Adipocyte (in vitro differentiated cells): ENCODE measurements at regions not wholly inside any gene's neighbourhood (a gene's known extent, or its start where the extent isn't known, plus 50 kb on each side); places are given as distances from the start of the nearest gene placed in this dataset.
A peak's percentile ranks its signal among the peaks of the same experiment; 100 is the strongest.

ENCODE experiments used
- DNase-seq: peaks from one replicate; pipeline ENCODE4 v3.0.0-alpha.2; 2015; ENCODE audit warnings: low read depth
- H3K27me3 ChIP-seq: replicated peaks from 2 replicates; pipeline ENCODE4 v1.7.0; 2013; ENCODE audit warnings: mild to moderate bottlenecking, low read length, moderate library complexity; ENCODE audit not compliant: control insufficient read depth, insufficient read depth
- H3K36me3 ChIP-seq: 2 replicates; pipeline ENCODE4 v1.7.0; 2013; ENCODE audit warnings: low read length, mild to moderate bottlenecking, moderate library complexity; ENCODE audit not compliant: control insufficient read depth, insufficient read depth, severe bottlenecking
- H3K4me1 ChIP-seq: 2 replicates; pipeline ENCODE4 v1.7.0; 2013; ENCODE audit warnings: mild to moderate bottlenecking, low read length, moderate library complexity; ENCODE audit not compliant: control insufficient read depth, insufficient read depth
- H3K4me3 ChIP-seq: 2 replicates; pipeline ENCODE4 v1.7.0; 2013; ENCODE audit warnings: mild to moderate bottlenecking, low read length, moderate library complexity
- H3K9ac ChIP-seq: 2 replicates; pipeline ENCODE4 v1.7.0; 2013; ENCODE audit warnings: mild to moderate bottlenecking, low read length, moderate library complexity
- H3K9me3 ChIP-seq: 2 replicates; pipeline ENCODE4 v1.7.0; 2013; ENCODE audit warnings: mild to moderate bottlenecking, low read length, moderate library complexity; ENCODE audit not compliant: control insufficient read depth

DNA sequence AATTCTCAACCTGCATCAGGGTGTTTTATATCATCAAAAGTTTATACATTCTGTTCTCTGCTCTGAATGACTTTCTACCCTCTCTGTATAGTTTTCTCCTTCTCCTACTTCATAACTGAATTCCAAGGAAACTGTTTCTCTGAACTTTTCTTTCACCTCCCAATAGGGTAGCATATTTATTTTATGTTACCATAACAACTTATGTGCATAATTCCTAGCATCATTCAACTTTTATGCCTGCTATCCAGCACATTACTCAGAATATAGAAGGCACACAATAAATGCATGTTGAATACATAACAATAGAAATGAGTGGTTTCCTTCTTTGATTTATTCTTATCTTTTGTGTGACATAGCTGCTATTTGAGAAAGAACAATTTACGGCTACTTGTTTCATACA is 2385.0 kb downstream of the PCDH9 start:
- no peak overlapping the region for H3K4me3 ChIP-seq
- DNase-seq: no peak
- no peaks in the 10 kb centered on the region for H3K36me3 ChIP-seq
- peaks cover 6% of the 10 kb centered on the region for H3K4me1 ChIP-seq
- no peaks in the 10 kb centered on the region for H3K9me3 ChIP-seq
- no peak overlapping the region for H3K9ac ChIP-seq
- H3K27me3 ChIP-seq: no peaks in the 10 kb centered on the region

- Histone ChIP-seq H3K9me3 (no peaks in the 10 kb centered on the region), H3K4me1 (no peaks in the 10 kb centered on the region), H3K36me3 (no peaks in the 10 kb centered on the region), H3K4me3 (no peak overlapping the region), H3K9ac (no peak overlapping the region), H3K27me3 (no peaks in the 10 kb centered on the region)
- DNase-seq: no peak
Observed at GRCh38 chr13:64819081-64819480, 2411.1 kb downstream of the PCDH9 start.

- DNase-seq: peak; percentile 60
- no peaks in the 10 kb centered on the region for H3K4me1 ChIP-seq
- H3K9ac ChIP-seq: no peak overlapping the region
- H3K9me3 ChIP-seq: no peaks in the 10 kb centered on the region
- no peaks in the 10 kb centered on the region for H3K36me3 ChIP-seq
- no peak overlapping the region for H3K4me3 ChIP-seq
- no peaks in the 10 kb centered on the region for H3K27me3 ChIP-seq
Observed at GRCh38 chr13:64817691-64818090, 2412.4 kb downstream of the PCDH9 start.

GRCh38 chr13:64810750-64811149 is 2419.4 kb downstream of the PCDH9 start:
- DNase-seq: peak; percentile 25
- Histone ChIP-seq H3K27me3 (no peaks in the 10 kb centered on the region), H3K36me3 (no peaks in the 10 kb centered on the region), H3K4me3 (no peak overlapping the region), H3K9me3 (no peaks in the 10 kb centered on the region), H3K9ac (no peak overlapping the region), H3K4me1 (no peaks in the 10 kb centered on the region)

DNA sequence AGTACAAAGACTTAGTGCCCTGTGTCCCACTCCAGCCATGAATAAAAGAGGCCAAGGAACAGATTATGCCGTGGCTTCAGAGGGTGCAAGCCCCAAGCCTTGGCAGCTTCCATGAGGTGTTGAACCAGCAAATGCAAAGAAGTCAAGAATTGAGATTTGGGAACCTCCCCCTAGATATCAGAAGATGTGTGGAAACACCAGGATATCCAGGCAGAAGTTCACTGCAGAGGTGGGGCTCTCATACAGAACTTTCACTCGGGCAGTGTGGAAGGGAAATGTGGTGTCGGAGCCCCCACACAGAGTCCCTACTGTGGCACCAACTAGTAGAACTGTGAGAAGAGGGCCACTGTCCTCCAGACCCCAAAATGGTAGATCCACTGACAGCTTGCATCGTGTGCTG is 2421.4 kb downstream of the PCDH9 start:
- Histone ChIP-seq H3K4me3 (no peak overlapping the region), H3K36me3 (no peaks in the 10 kb centered on the region), H3K4me1 (no peaks in the 10 kb centered on the region), H3K9ac (no peak overlapping the region), H3K9me3 (no peaks in the 10 kb centered on the region), H3K27me3 (no peaks in the 10 kb centered on the region)
- DNase-seq: no peak

- Histone ChIP-seq H3K4me1 (no peaks in the 10 kb centered on the region), H3K4me3 (no peak overlapping the region), H3K9ac (no peak overlapping the region), H3K27me3 (no peaks in the 10 kb centered on the region), H3K9me3 (no peaks in the 10 kb centered on the region), H3K36me3 (no peaks in the 10 kb centered on the region)
- DNase-seq: no peak
Observed at GRCh38 chr13:64801768-64802167, 2428.4 kb downstream of the PCDH9 start.

- DNase-seq: no peak
Observed at GRCh38 chr13:64798422-64798821, 2431.7 kb downstream of the PCDH9 start.

GRCh38 chr13:64793592-64793991 is 2436.5 kb downstream of the PCDH9 start:
- Histone ChIP-seq H3K9ac (no peak overlapping the region), H3K27me3 (no peaks in the 10 kb centered on the region), H3K36me3 (no peaks in the 10 kb centered on the region), H3K4me1 (no peaks in the 10 kb centered on the region), H3K9me3 (no peaks in the 10 kb centered on the region), H3K4me3 (no peak overlapping the region)
- no peak for DNase-seq

More at GRCh38 chr13:64798422-64798821, 2431.7 kb downstream of the PCDH9 start:
- Histone ChIP-seq H3K9me3 (no peaks in the 10 kb centered on the region), H3K4me3 (no peak overlapping the region), H3K27me3 (no peaks in the 10 kb centered on the region), H3K36me3 (no peaks in the 10 kb centered on the region), H3K4me1 (no peaks in the 10 kb centered on the region), H3K9ac (no peak overlapping the region)

DNA sequence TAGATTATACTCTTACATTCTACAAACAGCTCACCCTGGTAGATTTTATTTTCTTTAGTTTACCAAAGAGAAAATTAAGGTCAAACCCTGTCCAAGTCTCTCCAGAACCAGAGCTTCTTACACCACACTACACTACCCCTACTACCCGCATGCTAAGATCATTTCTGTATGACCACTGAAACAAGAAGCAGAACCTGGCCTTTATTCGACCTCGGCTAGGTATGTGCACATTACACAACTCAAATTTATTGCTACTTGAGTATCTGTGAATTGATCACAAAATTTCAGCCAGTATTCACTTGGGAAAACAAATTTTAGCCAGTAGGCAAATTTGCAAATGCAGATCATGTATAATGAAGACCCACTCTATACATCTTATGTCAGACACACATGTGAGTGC is 2437.0 kb downstream of the PCDH9 start:
- Histone ChIP-seq H3K4me3 (no peak overlapping the region), H3K27me3 (no peaks in the 10 kb centered on the region), H3K4me1 (no peaks in the 10 kb centered on the region), H3K9me3 (no peaks in the 10 kb centered on the region), H3K36me3 (no peaks in the 10 kb centered on the region), H3K9ac (no peak overlapping the region)
- no peak for DNase-seq

DNA sequence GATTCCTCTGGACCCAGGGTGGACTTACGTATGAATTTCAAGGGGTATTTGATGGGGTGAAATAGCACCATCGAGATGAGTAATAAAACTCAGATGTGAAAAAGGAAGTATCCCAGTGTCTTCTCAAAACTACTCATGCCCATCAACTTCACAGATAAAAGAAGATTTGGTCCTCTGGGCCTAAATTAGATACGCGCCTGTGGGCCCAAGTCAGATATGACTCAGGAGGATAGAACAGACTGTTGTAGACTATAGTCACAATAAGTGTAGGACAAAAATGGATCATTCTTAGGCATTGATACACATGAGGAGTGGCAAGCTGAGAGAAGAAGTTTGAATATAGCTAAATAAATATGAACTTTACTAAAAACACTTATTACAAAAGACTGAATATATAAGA is 2438.8 kb downstream of the PCDH9 start:
- DNase-seq: no peak
- peaks cover 9% of the 10 kb centered on the region for H3K4me1 ChIP-seq

DNA sequence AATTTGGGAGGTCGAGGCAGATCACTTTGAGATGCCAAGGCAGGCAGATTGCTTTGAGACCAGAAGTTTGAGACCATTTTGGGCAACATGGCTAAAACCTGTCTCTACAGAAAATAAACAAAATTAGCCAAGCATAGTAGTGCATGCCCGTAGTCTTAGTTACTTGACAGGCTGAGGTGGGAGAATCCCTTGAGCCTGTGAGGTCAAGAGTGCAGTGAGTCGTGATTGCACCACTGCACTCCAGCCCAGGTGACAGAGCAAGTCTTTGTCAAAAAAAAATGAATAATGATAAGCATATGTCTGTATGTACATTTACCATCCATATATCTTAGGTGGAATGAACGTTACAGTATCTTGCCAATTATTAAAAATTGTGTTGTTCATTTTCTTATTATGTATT is 2447.7 kb downstream of the PCDH9 start:
- Histone ChIP-seq H3K9me3 (no peaks in the 10 kb centered on the region), H3K4me1 (peaks cover 4% of the 10 kb centered on the region), H3K36me3 (no peaks in the 10 kb centered on the region), H3K27me3 (no peaks in the 10 kb centered on the region), H3K4me3 (no peak overlapping the region), H3K9ac (no peak overlapping the region)
- DNase-seq: no peak

More for the DNA sequence above, 2438.8 kb downstream of the PCDH9 start:
- Histone ChIP-seq H3K27me3 (no peaks in the 10 kb centered on the region), H3K9ac (no peak overlapping the region), H3K4me3 (no peak overlapping the region), H3K9me3 (no peaks in the 10 kb centered on the region), H3K36me3 (no peaks in the 10 kb centered on the region)

DNA sequence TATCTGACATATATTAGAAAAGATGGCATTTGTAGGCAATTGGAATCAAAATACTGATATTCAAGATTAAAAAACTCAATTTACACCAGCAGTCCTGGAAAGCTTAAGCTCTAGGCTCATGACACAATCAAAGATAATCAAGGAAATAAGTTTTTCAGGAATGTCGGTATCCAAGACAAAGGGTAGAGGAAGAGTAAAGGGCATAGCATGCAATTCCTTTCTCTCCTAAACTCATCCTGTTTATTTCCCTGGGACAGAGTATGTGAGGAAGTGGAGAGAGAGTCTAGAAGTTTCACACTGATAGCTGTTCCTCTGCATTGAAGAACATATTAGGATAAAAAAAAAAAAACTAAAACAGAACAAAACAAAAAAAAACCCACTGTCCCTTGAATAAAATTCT is 2452.1 kb downstream of the PCDH9 start:
- Histone ChIP-seq H3K27me3 (no peaks in the 10 kb centered on the region), H3K4me3 (no peak overlapping the region), H3K9ac (no peak overlapping the region), H3K36me3 (no peaks in the 10 kb centered on the region), H3K9me3 (no peaks in the 10 kb centered on the region), H3K4me1 (no peaks in the 10 kb centered on the region)
- DNase-seq: no peak
